ENCODE measurements at regions not wholly inside any gene's neighbourhood (a gene's known extent, or its start where the extent isn't known, plus 50 kb on each side); places are given as distances from the start of the nearest gene placed in this dataset.

GRCh38 chr6:113777601-113778000 is 79.5 kb upstream of the MARCKS start:
- Mint-ChIP-seq H3K4me1 (peaks cover 19% of the 10 kb centered on the region), H3K9me3 (no peaks in the 10 kb centered on the region), H3K4me3 (no peak overlapping the region), H3K27me3 (ENCODE audit: insufficient read depth, low read depth, poor library complexity) (peaks cover 46% of the 10 kb centered on the region), H3K27ac (no peak overlapping the region), H3K36me3 (ENCODE audit: low read depth) (no peaks in the 10 kb centered on the region)
- H3K27me3 ChIP-seq (ENCODE audit: insufficient read depth): peaks cover 86% of the 10 kb centered on the region
- H3K4me1 ChIP-seq (ENCODE audit: insufficient read depth): 0 out of 2 replicates have a peak, but pooled peaks cover 4% of the 10 kb centered on the region
- no peak overlapping the region for H2AFZ ChIP-seq
- H3K36me3 ChIP-seq (ENCODE audit: insufficient read depth): no peaks in the 10 kb centered on the region
- H3K79me2 ChIP-seq (replicated peaks; ENCODE audit: insufficient read depth): no peaks in the 10 kb centered on the region
- TF ChIP-seq ZNF331 (CRISPR knock-in tag; IDR thresholded peaks at IDR 0.05; ENCODE audit: low read depth): no peak
- no peak for TF ChIP-seq EZH2 (IDR thresholded peaks at IDR 0.05; ENCODE audit: low read depth, unreplicated experiment)
- TF ChIP-seq JUNB (IDR thresholded peaks at IDR 0.05; ENCODE audit: unreplicated experiment): no peak
- TF ChIP-seq NANOG (IDR thresholded peaks at IDR 0.05; ENCODE audit: borderline replicate concordance): no peak
- TF ChIP-seq ETS1 (IDR thresholded peaks at IDR 0.05): no peak
- TF ChIP-seq STAT1 (IDR thresholded peaks at IDR 0.05; ENCODE audit: unreplicated experiment): no peak
- no peak for TF ChIP-seq POLR2AphosphoS5 (IDR thresholded peaks at IDR 0.05; ENCODE audit: low read depth)
- TF ChIP-seq REST (IDR thresholded peaks at IDR 0.05; ENCODE audit: unreplicated experiment): no peak
- ATAC-seq (peak; percentile 11; the same call in 2 of the 3 replicates), DNase-seq (ENCODE audit: low spot score) (no peak)
- no peak overlapping the region for H3K4me3 ChIP-seq
- no peaks in the 10 kb centered on the region for H3K9me2 ChIP-seq (ENCODE audit: insufficient read depth)
- no peaks in the 10 kb centered on the region for H4K20me1 ChIP-seq (replicated peaks; ENCODE audit: insufficient read depth)
- H3F3A ChIP-seq (replicated peaks; ENCODE audit: low read depth): no peaks in the 10 kb centered on the region
- peak overlapping the region; percentile 17; the same call in 1 of the 2 replicates for H3K4me2 ChIP-seq
- no peak overlapping the region for H3K27ac ChIP-seq (ENCODE audit: low read depth)

GRCh38 chr6:113779656-113780055 is 77.5 kb upstream of the MARCKS start:
- ATAC-seq (no peak), DNase-seq (ENCODE audit: low spot score) (no peak)
- Histone ChIP-seq H3K9me2 (ENCODE audit: insufficient read depth) (no peaks in the 10 kb centered on the region), H3K27ac (ENCODE audit: low read depth) (no peak overlapping the region), H3K4me1 (ENCODE audit: insufficient read depth) (0 out of 2 replicates have a peak, but pooled peaks cover 4% of the 10 kb centered on the region), H3K79me2 (replicated peaks; ENCODE audit: insufficient read depth) (no peaks in the 10 kb centered on the region), H3K4me2 (no peak overlapping the region), H3K36me3 (ENCODE audit: insufficient read depth) (no peaks in the 10 kb centered on the region), H3F3A (replicated peaks; ENCODE audit: low read depth) (no peaks in the 10 kb centered on the region), H4K20me1 (replicated peaks; ENCODE audit: insufficient read depth) (no peaks in the 10 kb centered on the region), H3K27me3 (ENCODE audit: insufficient read depth) (peaks cover 68% of the 10 kb centered on the region), H2AFZ (no peak overlapping the region), H3K4me3 (no peak overlapping the region)
- TF ChIP-seq ZNF462 (CRISPR knock-in tag; IDR thresholded peaks at IDR 0.05) (no peak), POLR2AphosphoS5 (IDR thresholded peaks at IDR 0.05; ENCODE audit: low read depth) (no peak), STAT1 (IDR thresholded peaks at IDR 0.05; ENCODE audit: unreplicated experiment) (no peak), JUNB (IDR thresholded peaks at IDR 0.05; ENCODE audit: unreplicated experiment) (no peak), EZH2phosphoT487 (IDR thresholded peaks at IDR 0.05; ENCODE audit: unreplicated experiment) (no peak)
- Mint-ChIP-seq H3K27me3 (ENCODE audit: insufficient read depth, low read depth, poor library complexity) (peaks cover 46% of the 10 kb centered on the region), H3K36me3 (ENCODE audit: low read depth) (no peaks in the 10 kb centered on the region), H3K4me1 (peaks cover 14% of the 10 kb centered on the region), H3K9me3 (no peaks in the 10 kb centered on the region), H3K4me3 (no peak overlapping the region), H3K27ac (no peak overlapping the region)
